Iris pigment epithelial cell (primary cell): ENCODE measurements at regions not wholly inside any gene's neighbourhood (a gene's known extent, or its start where the extent isn't known, plus 50 kb on each side); places are given as distances from the start of the nearest gene placed in this dataset.

Source experiments
- DNase-seq: peaks from one replicate; pipeline ENCODE4 v3.0.0-alpha.2; 2011; ENCODE audit warnings: low read depth

- peak; percentile 15 for DNase-seq
Measured at GRCh38 chr14:98622208-98623051, 649.6 kb downstream of the BCL11B start.

- DNase-seq, result no peak
Measured at GRCh38 chr14:98623788-98624415, 648.1 kb downstream of the BCL11B start.

GRCh38 chr14:98633380-98633779, 638.6 kb downstream of the BCL11B start:
- no peak for DNase-seq

- no peak for DNase-seq
Measured at GRCh38 chr14:98634043-98634820, 637.8 kb downstream of the BCL11B start.

- DNase-seq, result no peak
Measured at GRCh38 chr14:98638366-98638765, 633.6 kb downstream of the BCL11B start.

GRCh38 chr14:98647754-98648153, 624.2 kb downstream of the BCL11B start:
- no peak for DNase-seq

GRCh38 chr14:98651037-98651436, 621.0 kb downstream of the BCL11B start:
- DNase-seq, result no peak

GRCh38 chr14:98665007-98665406, 607.0 kb downstream of the BCL11B start:
- DNase-seq, result no peak

GRCh38 chr14:98666545-98666944, 605.5 kb downstream of the BCL11B start:
- DNase-seq, result no peak

- DNase-seq, result no peak
Measured at GRCh38 chr14:98682033-98682432, 590.0 kb downstream of the BCL11B start.

- no peak for DNase-seq
Measured at GRCh38 chr14:98682726-98683125, 589.3 kb downstream of the BCL11B start.

- no peak for DNase-seq
Measured at GRCh38 chr14:98684468-98684867, 587.5 kb downstream of the BCL11B start.

GRCh38 chr14:98685725-98686124, 586.3 kb downstream of the BCL11B start:
- DNase-seq, result no peak

- no peak for DNase-seq
Measured at GRCh38 chr14:98688446-98688845, 583.6 kb downstream of the BCL11B start.

GRCh38 chr14:98689951-98690350, 582.0 kb downstream of the BCL11B start:
- DNase-seq, result no peak

GRCh38 chr14:98692832-98693231, 579.2 kb downstream of the BCL11B start:
- no peak for DNase-seq

GRCh38 chr14:98694541-98694940, 577.5 kb downstream of the BCL11B start:
- DNase-seq, result no peak

- no peak for DNase-seq
Measured at GRCh38 chr14:98695809-98696208, 576.2 kb downstream of the BCL11B start.

GRCh38 chr14:98698341-98698740, 573.7 kb downstream of the BCL11B start:
- no peak for DNase-seq

GRCh38 chr14:98700748-98701147, 571.2 kb downstream of the BCL11B start:
- DNase-seq, result no peak

GRCh38 chr14:98701377-98701776, 570.6 kb downstream of the BCL11B start:
- DNase-seq, result no peak

GRCh38 chr14:98704441-98704840, 567.6 kb downstream of the BCL11B start:
- DNase-seq, result no peak

- DNase-seq, result no peak
Measured at GRCh38 chr14:98705871-98706300, 566.1 kb downstream of the BCL11B start.
